Anterior cingulate cortex (tissue), 58 donors: ENCODE measurements at regions not wholly inside any gene's neighbourhood (a gene's known extent, or its start where the extent isn't known, plus 50 kb on each side); places are given as distances from the start of the nearest gene placed in this dataset.
"Not testable (repeated sequence)": the region's sequence is repeated elsewhere in the genome, so short reads cannot be mapped to it uniquely, and the experiment has no call there.

Experiments used
- DNase-seq, 58 donors: peaks; one replicate each; lab custom pipeline; 2025; lab: John Stamatoyannopoulos, UW

DNA sequence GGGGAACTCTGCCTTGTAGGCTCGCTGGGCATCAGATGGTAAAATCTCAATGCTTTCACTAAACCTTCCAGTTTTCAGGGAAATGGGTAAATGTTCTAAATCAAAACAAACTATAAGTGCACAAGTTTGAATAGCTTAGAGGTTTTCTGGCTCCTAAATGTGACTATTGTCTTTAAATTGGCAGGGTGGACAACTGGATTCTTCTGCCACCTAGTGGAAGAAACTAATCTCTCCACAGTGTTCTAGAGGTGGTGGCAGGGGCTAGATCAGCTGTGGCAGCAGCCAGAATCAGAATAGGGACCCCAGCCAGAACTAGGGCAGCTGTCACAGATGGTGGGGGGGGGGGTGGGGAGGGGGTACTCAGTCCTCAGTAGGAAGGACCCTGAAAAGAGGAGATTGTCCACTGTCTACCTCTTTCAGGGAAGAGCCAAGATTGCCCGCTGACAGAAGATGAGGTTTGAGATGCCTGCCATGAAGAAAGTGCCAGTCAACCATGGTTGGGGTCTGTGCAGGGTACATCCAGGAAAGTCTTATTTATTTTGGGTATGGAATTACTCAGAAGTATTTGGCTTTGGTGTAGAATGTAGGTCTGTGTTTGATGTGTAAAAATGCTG is 201.4 kb downstream of the CCNG2 start:
- DNase-seq = peak in 10 of 58 donors; percentile 0 to 26 (median 8)

DNA sequence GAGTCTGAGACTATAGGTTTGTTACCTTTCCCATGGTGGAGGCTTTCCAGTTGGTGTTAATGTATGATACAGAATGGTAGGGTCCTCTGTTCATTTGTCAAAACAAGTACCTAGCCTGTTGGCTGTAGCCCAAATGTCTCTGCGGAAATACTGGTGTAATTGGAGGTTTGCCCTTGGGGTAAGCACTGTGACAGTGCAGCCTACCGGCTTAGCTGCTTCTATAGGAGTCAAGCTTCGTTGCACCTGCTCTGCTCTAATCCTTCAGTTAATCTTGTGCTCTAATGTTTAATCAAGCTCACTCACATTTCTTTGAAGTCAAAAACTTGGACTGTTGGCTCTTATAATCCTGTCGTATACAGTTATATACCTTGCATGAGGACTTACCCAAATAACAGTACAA is 203.4 kb downstream of the CCNG2 start:
- DNase-seq = no peak

DNA sequence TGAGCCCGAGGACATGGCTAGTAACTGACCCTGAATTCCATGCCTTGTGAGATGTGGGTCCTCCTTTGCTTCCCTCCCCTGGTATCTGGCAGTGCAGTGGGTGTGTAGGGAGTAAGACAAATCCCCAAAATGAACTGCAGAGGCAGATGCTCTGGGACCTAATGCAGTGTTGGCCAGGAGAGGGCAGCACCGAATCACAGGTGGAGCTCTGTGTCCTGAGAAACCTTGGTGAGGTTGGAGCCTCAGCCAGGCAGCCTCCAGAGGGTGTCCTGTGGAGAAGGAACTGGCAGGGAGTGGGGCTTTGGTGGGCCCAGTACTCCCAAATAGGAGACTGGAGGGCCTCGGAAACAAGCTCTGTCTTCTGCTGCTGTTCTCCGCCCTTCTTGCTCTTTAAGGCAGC is 209.9 kb downstream of the CCNG2 start:
- DNase-seq = not testable (repeated sequence)

DNA sequence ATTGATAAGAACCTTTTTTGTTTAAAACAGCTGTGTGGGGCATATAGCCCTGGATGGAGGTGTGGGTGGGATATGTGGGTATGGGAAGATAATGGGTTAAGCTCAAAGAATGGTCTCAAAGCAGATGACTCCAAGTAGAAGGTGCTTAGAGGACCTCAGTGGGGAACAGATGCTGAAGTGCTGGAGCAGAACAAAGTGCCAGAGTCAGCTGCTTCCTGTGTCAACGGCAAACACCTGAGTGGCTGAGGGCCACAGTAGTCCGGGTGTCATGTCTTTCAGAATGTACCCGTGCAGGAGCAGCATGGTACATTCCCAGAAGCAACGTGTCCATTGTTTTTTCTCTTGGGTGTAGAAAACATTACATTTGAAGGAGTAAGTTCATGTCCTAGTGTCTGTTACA is 210.6 kb downstream of the CCNG2 start:
- DNase-seq = no peak

DNA sequence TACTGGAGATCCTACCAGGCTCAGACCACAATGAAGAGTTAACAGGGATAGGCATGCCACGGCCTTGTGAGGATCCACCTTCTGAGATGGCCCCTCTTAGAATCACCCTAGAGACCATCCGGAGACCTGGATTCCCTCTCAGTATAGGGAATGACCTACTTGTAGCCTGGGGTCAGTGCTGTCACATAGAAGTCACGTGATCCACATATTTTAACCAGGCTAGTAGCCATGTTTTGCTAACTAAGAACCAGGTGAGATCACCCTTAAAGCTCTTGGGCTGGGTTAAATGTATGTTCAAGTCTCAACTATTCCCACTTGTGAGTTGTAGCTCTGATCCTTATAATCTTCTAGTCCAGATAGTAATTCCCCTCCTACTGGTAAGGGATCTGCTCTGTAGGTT is 215.4 kb downstream of the CCNG2 start:
- DNase-seq = no peak

DNA sequence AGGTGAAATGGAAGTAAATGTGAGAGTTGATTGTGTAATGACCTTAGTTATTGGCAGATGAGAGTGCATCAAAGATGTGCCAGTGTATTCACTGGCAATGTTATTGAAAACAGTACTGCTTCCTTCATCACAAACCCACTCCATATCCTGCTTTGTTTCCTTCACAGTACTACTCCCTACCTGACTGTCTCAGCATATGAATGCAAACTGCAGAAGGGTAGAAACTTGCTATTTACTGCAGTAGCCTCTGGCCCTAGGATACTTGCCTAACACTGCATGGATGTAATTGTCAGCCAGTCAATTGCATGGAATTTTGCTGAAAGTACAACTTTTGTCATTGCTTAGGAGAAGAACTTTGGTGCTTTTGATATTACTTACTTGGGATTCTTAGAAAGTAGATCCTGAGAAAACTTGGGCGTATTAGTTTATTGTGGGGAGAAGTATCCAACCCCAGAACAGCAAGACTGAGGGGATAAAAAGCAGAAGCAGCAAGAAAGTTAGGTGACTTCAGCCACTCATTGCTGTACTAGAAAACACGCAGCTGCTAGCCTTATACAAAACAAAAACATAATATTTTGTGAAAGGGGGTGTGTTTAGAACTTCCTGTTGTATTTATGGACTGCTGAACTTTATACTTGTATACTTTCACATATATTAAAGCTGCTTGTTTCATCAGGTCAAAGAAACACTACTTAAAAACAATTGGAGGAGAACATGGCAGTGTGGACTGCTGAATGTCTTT is 219.0 kb downstream of the CCNG2 start:
- DNase-seq = no peak

DNA sequence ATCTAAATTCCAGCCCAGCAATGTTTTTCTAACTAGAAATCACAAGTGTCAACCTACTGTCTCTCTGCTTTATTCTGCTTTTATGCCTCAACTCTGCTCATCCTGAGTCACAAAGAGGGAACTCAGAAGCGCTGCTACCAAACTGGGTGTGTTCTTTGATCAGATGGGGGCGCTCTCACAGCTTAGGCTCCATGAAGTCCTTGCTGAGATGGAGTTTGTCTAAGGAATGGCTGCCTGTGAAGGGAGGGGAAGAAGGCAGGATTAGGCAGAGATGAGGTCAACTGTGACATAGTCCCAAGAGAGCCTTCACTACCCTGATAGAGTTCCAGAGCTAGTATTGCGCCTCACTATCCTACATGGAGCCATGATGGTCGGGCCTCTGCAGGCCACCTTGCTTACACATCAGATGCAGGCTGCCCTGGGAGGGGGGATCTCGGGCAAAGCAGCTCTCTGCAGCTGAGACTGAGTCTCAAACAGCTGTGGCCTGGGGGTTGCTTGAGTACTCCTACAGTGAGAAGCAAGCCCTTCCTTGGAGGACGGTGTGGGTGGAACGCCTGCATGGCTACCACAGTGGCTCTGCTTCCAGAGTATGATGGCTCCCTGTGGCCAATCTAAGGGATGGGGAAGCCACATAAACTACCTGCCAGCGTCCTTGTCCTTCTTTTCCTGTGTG is 219.9 kb downstream of the CCNG2 start:
- DNase-seq = no peak

DNA sequence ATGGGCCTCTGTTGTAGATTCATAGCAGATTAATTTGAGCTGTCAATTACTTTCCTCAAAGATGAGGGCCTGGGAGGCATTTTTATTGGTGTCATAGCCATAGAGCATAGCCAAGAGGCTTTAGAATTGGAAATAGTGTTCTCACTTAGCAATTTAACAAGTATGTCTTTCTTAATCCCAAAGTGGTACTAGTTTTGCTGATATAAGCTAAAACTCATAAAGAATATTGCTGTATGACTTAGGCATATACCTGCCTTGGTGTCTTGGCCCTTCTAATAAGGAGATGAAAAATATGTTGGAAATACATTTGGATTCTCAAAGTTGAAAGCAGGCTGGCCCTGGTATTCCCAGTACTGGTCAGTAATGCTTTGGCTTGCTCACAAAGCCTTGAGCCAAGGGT is 221.5 kb upstream of the CXCL13 start:
- no peak for DNase-seq

DNA sequence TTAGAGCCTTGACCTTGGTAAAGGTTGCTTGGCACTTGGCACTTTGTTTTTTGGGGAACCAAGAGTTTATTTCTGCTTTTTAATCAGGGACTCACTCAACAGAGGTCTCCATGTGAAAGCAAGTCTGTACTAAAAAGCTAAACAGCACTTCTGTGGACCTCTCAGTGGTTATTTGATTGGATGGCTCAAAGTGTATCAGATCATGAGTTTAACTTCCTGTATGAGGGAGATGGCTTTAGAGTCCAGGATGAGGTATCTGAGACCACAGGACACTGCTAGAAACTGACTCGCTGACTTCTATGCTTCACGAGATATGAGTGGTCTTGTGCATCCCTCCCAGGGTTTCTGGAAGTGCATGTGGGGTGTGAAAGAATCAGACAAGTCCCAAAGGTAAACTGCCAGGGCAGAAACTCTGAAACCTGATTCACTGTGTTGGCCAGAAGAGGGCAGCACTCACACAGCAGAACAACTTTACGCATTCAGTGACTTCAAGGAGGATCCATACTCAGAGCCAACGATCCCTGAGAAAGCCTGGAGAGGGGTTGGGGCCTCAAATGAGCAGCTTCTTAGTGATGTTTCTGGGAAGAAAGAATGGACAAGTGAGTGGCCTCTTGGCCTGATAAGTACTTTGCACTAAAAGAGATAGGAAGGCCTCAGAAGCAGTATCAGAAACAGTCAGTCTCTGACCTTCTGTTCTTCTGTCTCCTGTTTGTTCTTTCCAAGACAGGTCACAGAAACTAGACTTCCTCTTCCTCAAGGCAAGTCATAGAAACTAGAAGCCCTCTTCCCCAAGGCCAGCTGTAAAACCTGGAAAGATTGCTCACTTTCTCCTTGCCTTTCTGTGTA is 220.3 kb upstream of the CXCL13 start:
- DNase-seq = peak in 55 of 58 donors; percentile 1 to 72 (median 34)

DNA sequence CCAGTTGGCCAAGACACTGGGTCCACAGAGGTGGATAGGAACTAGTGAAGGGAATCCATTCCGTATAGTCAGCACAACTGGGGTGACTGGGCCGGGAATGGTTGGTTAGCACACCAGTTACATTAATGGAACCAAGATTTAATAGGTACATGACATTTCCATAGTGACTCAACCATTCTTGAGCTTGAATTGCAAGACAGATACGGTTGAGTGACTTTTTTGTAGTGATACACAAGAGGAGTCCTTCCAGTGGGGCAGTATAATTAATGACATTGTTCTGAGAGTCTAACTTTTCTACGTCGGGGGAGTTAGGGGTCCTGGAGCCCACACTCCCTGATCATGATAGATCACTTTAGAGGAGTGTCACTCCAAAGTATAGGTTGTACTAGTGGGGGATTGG is 211.6 kb upstream of the CXCL13 start:
- DNase-seq = no peak

DNA sequence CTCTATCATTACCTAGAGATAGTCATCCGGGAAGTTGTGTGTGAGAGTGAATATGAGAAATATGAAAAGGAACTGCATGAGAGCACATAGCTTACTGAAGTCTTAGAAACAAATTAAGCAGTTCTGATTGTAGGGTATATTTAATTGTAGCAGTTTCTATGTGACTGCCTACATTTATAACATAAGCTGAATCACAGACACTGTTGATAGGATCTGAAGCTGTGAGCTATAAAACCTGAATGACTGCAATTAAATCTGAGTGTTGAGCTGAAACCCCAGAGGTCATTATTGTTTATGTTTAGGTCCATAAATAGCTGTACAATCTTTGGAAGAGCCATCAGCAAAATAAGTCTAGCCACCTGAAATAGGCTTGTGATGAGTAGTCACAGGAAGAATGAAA is 210.1 kb upstream of the CXCL13 start:
- DNase-seq = no peak

DNA sequence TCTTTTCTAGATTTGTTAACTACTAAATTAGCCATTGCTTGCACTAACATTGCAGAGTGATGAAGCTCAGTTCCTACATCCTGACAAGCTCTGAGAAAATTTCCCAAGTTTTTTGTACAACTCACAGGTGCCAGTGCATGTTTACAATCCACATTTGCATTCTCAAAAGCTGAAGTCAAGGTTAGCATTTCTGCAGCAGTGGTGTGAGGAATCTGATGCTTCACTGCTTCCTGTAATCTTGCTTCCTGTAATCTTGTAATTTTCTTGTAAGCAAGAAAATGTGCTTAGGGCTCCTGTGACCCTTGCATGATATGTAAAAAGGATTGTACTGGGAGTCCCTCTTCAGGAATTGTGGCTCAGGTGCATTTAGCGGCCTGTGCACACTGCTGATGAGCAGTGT is 207.4 kb upstream of the CXCL13 start:
- no peak for DNase-seq

DNA sequence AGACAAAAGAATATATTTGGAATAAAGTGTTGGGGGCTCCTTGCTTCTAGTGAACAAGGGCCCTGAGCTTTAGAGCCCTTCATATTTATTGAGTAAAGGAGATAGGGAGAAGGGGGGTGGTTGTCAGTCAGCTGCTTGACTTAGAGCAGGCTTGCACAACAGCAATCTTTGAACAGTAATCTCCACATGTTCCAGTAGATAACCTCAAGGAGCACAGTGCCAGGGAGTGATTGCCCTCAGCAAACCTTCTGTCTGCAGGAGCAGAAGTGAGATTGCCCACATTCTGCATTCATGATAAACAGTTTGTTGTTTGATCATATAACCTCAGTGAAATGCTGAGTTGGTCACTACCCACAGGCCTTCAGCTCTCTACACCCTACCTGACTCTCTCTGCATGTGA is 205.8 kb upstream of the CXCL13 start:
- no peak for DNase-seq

DNA sequence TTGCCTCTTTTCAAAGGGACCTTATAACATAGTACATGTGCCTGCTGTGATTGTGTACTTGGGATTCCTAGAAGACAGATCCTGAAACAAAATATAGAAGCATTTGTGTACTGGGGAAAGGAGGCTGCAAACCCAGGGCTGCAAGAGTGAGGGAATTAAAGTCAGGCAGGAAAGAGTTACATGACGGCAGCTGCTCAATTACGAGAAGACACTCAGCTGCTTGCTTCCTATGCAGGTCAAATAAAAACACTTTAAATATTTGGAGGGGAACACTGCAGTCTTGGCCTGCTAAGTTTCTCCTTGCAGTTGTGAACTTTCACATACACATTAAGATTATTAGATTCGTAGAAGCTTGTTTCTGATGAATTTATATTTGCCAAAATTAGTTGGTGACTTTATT is 191.9 kb upstream of the CXCL13 start:
- no peak for DNase-seq

DNA sequence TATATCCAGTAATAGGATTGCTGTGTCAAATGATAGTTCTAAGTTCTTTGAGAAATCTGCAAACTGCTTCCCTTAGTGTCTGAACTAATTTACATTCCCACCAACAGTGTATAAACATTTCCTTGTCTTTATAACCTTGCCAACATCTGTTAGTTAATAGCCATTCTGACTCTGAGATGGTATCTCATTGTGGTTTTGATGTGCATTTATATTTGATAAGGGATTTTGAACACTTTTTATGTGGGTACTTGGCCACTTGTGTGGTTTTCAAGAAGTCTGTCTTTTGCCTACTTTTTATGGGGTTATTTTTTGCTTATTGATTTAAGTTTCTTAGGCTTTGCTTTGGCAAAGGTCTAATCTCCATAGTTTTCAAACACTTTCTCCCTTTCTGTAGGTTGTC is 189.9 kb upstream of the CXCL13 start:
- no peak for DNase-seq

DNA sequence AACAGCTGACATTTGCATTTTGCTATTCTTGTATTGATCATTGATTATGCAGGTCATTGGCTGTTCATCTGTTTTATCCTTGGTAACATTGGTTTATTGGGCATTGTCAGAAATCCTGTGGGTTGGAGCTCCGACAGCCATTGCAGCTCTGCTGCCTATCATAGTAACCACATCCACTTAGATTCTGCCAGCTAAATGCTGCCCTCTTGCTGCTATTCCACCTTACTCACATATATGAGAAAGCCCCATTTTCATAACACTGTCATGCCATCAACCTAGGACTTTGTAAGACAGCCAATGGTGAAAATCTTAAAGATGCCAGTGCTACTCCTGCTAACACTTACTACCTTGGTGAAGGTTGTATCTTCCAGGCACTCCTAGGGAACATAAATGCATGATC is 187.3 kb upstream of the CXCL13 start:
- DNase-seq = no peak

DNA sequence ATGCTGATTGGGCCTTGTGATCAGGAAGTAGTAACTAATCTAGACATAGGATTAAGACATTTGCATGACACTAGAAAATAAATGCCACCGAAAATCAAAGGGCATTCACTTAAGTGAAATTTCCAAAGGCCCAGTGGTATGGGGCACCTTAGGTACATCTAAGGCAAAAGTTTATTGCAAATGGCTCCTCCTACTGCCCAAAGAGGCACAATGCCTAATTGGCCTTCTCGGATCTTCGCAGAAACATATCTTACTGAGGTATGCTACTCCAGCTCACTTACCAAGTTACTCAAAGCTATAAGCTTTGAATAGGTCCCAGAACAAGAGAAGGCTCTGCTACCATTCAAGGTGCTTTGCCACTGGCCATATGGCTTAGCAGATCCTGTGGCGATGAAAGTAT is 174.8 kb upstream of the CXCL13 start:
- no peak for DNase-seq

DNA sequence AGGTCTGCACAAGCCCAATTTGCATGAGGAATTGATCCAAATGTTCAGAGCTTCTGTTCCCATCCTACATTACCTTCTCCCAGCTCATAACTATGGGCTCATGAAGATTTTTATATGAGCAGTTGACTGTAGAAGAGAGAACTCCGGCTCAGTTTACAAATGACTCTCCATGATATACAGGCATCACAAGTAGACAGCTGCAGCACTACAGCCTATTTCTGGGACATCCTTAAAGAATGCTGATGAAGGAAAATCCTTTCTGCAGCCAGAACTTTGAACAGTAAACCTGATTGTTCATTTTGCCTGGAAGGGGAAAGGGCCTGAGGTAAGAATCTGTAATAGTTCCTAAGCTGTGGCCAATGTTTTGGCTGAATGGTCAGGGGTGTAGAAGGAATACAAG is 174.1 kb upstream of the CXCL13 start:
- no peak for DNase-seq

DNA sequence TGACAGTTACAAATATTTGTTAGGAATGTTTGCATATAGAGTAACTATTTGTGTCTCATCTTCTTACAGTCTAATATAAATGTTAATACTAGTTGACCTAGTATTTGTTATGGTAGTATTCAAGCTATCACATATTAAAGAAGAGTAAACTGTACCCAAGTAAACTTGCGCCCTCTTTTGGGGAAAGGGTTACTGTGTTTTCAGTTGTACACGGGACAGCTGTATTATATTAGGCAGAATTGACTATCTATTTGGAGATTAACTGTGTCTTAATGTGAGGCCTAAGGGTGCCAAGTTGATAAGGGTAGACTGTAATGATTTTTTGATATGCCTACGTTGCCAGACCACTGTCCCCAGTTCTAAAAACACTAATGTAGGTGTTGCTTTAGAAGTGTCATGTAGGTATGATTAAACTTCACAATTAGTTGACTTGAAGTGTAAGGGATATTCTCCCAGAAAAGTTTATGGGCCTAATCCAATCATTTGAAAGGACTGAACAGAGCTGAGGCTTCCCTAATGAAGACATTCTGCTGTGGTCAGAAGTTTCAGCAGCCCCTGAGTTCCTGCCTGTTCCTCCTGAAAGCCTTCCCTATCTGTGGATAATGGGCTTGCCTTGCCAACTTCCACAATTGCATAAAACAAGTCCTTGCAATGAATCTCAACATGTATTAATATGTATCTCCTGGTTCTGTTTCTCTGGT is 172.8 kb upstream of the CXCL13 start:
- DNase-seq = no peak

DNA sequence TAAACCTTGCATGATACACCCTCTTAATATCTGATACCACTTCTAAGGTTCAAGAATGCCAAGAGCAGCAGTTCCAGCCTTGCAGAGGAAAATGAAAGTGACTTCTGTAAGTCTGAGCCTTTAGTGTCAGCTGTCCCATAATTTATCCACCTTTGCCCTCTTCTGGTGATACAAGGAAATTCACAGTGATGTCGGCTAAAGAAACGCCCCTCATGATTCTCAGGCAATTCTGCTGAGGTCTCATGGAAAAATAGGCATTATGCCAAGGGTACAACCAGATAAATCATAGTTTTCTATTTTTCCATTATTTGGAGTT is 172.2 kb upstream of the CXCL13 start:
- peak in 8 of 58 donors; percentile 2 to 38 (median 4) for DNase-seq
